ENCODE measurements at regions not wholly inside any gene's neighbourhood (a gene's known extent, or its start where the extent isn't known, plus 50 kb on each side); places are given as distances from the start of the nearest gene placed in this dataset.

- DNase-seq (ENCODE audit: low read depth in 2 of 2) = no peak
Observed at GRCh38 chr4:63632858-63633257, 776.4 kb downstream of the TECRL start.

GRCh38 chr4:63620271-63620670 lies 789.0 kb downstream of the TECRL start:
- no peak for DNase-seq (ENCODE audit: low read depth in 2 of 2)

- no peak for DNase-seq (ENCODE audit: low read depth in 2 of 2)
Observed at GRCh38 chr4:63619771-63620170, 789.5 kb downstream of the TECRL start.

- no peak for DNase-seq (ENCODE audit: low read depth in 2 of 2)
Observed at GRCh38 chr4:63618883-63619718, 790.1 kb downstream of the TECRL start.

- no peak for DNase-seq (ENCODE audit: low read depth in 2 of 2)
Observed at GRCh38 chr4:63607169-63607872, 801.9 kb downstream of the TECRL start.

GRCh38 chr4:63589796-63590195 lies 819.5 kb downstream of the TECRL start:
- no peak for DNase-seq (ENCODE audit: low read depth in 2 of 2)

- no peak for DNase-seq (ENCODE audit: low read depth in 2 of 2)
Observed at GRCh38 chr4:63583561-63583960, 825.7 kb downstream of the TECRL start.

- DNase-seq (ENCODE audit: low read depth in 2 of 2) = no peak
Observed at GRCh38 chr4:63583007-63583406, 826.2 kb downstream of the TECRL start.

- no peak for DNase-seq (ENCODE audit: low read depth in 2 of 2)
Observed at GRCh38 chr4:63580796-63581475, 828.3 kb downstream of the TECRL start.

GRCh38 chr4:63578383-63578782 lies 830.9 kb downstream of the TECRL start:
- DNase-seq (ENCODE audit: low read depth in 2 of 2) = no peak

GRCh38 chr4:63566658-63567057 lies 842.6 kb downstream of the TECRL start:
- no peak for DNase-seq (ENCODE audit: low read depth in 2 of 2)

GRCh38 chr4:63563288-63564014 lies 845.8 kb downstream of the TECRL start:
- DNase-seq (ENCODE audit: low read depth in 2 of 2) = no peak

- no peak for DNase-seq (ENCODE audit: low read depth in 2 of 2)
Observed at GRCh38 chr4:63558709-63559108, 850.5 kb downstream of the TECRL start.

- DNase-seq (ENCODE audit: low read depth in 2 of 2) = no peak
Observed at GRCh38 chr4:63556332-63556731, 852.9 kb downstream of the TECRL start.

GRCh38 chr4:63553123-63553522 lies 856.1 kb downstream of the TECRL start:
- DNase-seq (ENCODE audit: low read depth in 2 of 2) = no peak

GRCh38 chr4:63541828-63542227 lies 867.4 kb downstream of the TECRL start:
- no peak for DNase-seq (ENCODE audit: low read depth in 2 of 2)

- DNase-seq (ENCODE audit: low read depth in 2 of 2) = no peak
Observed at GRCh38 chr4:63529581-63530337, 879.5 kb downstream of the TECRL start.

- no peak for DNase-seq (ENCODE audit: low read depth in 2 of 2)
Observed at GRCh38 chr4:63528256-63528991, 880.8 kb downstream of the TECRL start.

GRCh38 chr4:63526251-63526650 lies 883.0 kb downstream of the TECRL start:
- DNase-seq (ENCODE audit: low read depth in 2 of 2) = no peak

GRCh38 chr4:63524764-63525163 lies 884.5 kb downstream of the TECRL start:
- DNase-seq (ENCODE audit: low read depth in 2 of 2) = no peak
